Type B pancreatic cell (in vitro differentiated cells): ENCODE measurements at regions not wholly inside any gene's neighbourhood (a gene's known extent, or its start where the extent isn't known, plus 50 kb on each side); places are given as distances from the start of the nearest gene placed in this dataset.

Experiments
- DNase-seq: peaks from one replicate; pipeline ENCODE4 v3.0.0; 2021; ENCODE audit warnings: mixed read lengths; ENCODE audit not compliant: unreplicated experiment; ENCODE audit errors: extremely low spot score
- H3K27ac Mint-ChIP-seq: 2 replicates; pipeline ENCODE4 v1.8.0; 2021; ENCODE audit warnings: mild to moderate bottlenecking, mixed read lengths
- H3K27me3 Mint-ChIP-seq: 2 replicates; pipeline ENCODE4 v1.8.0; 2021; ENCODE audit warnings: mixed read lengths
- H3K36me3 Mint-ChIP-seq: 2 replicates; pipeline ENCODE4 v1.8.0; 2021; ENCODE audit warnings: mixed read lengths
- H3K4me1 Mint-ChIP-seq: one replicate; pipeline ENCODE4 v1.8.0; 2021; ENCODE audit warnings: mixed read lengths; ENCODE audit not compliant: unreplicated experiment
- H3K4me3 Mint-ChIP-seq: 2 replicates; pipeline ENCODE4 v1.8.0; 2021; ENCODE audit warnings: mild to moderate bottlenecking, mixed read lengths
- H3K9me3 Mint-ChIP-seq: 2 replicates; pipeline ENCODE4 v1.8.0; 2021; ENCODE audit warnings: mixed read lengths
- CTCF ChIP-seq: fragments of 200-600 bp; sonication (generic); conservative IDR thresholded peaks from 2 replicates; pipeline ENCODE4 v1.5.0; 2021; ENCODE audit warnings: antibody characterized with exemption, mild to moderate bottlenecking

DNA sequence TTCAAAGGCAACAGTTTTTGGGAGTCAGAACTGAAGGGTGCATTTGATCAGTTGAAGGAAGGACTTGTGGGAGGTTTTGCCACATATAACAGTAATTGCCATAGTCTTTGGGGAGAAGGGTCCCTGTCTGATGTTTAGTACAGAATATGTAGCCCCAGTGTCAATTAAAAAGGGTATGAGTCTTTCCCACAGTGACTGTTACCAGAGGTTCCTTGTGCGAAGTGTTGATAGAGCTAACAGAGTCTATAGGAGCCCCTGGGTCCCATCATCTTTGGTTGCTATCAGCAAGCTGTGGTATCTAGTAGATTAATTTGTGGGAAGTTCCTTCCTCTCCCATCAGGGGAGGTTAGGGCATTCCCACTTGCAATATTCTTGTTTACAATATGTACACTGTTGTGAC lies 329.2 kb downstream of the PTPRU start:
- no peaks in the 10 kb centered on the region for H3K27me3 Mint-ChIP-seq
- no peak for DNase-seq
- peaks cover 14% of the 10 kb centered on the region for H3K9me3 Mint-ChIP-seq
- H3K4me3 Mint-ChIP-seq: no peak overlapping the region
- TF ChIP-seq CTCF: no peak
- H3K4me1 Mint-ChIP-seq: no peaks in the 10 kb centered on the region
- no peak overlapping the region for H3K27ac Mint-ChIP-seq
- H3K36me3 Mint-ChIP-seq: no peaks in the 10 kb centered on the region

DNA sequence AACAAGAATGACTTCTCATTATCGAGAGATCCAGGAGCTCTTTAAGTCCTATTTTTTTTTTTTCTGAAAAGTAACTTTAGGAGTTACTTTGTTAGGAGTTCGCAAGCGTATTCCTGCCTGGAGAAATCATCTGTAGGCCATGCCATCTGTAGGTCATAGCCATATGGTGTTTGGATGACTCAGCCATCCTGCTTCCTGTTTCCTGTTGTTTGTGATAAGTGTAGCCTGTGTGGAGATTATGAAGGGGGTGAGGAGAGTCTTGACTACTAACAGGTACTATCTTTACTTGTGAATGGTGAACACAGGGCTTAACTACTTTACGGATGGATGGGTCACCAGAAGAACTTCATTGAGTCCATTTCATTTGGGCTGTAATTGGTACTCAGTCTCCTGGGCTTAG lies 327.2 kb downstream of the PTPRU start:
- no peak overlapping the region for H3K27ac Mint-ChIP-seq
- no peak for TF ChIP-seq CTCF
- no peak overlapping the region for H3K4me3 Mint-ChIP-seq
- no peaks in the 10 kb centered on the region for H3K4me1 Mint-ChIP-seq
- peaks cover 14% of the 10 kb centered on the region for H3K9me3 Mint-ChIP-seq
- no peak for DNase-seq
- no peaks in the 10 kb centered on the region for H3K36me3 Mint-ChIP-seq
- peaks cover 5% of the 10 kb centered on the region for H3K27me3 Mint-ChIP-seq

- Mint-ChIP-seq H3K4me3 (no peak overlapping the region), H3K27ac (no peak overlapping the region), H3K36me3 (no peaks in the 10 kb centered on the region), H3K4me1 (no peaks in the 10 kb centered on the region), H3K27me3 (peaks cover 6% of the 10 kb centered on the region), H3K9me3 (peaks cover 14% of the 10 kb centered on the region)
- no peak for DNase-seq
- TF ChIP-seq CTCF: no peak
Observed at GRCh38 chr1:29563092-29563491, 326.8 kb downstream of the PTPRU start.

DNA sequence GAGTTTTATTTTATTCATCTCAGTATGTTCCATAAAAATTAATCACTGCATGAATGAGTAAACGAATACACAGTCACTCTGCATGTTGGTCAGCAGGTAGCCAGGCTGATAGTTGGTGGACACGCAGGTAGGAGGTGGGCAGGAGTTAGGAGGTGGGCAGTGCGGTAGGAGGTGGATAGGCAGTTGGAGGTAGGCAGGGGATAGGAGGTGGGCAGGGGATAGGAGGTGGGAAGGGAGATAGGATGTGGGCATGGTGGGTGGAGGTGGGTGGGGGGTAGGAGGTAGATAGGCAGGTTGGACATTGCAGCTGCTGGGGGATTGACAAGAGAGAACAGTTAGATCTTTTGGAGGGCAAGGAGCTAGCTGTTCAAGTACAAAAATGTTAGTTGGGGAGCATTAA lies 322.7 kb downstream of the PTPRU start:
- peaks cover 6% of the 10 kb centered on the region for H3K27me3 Mint-ChIP-seq

DNA sequence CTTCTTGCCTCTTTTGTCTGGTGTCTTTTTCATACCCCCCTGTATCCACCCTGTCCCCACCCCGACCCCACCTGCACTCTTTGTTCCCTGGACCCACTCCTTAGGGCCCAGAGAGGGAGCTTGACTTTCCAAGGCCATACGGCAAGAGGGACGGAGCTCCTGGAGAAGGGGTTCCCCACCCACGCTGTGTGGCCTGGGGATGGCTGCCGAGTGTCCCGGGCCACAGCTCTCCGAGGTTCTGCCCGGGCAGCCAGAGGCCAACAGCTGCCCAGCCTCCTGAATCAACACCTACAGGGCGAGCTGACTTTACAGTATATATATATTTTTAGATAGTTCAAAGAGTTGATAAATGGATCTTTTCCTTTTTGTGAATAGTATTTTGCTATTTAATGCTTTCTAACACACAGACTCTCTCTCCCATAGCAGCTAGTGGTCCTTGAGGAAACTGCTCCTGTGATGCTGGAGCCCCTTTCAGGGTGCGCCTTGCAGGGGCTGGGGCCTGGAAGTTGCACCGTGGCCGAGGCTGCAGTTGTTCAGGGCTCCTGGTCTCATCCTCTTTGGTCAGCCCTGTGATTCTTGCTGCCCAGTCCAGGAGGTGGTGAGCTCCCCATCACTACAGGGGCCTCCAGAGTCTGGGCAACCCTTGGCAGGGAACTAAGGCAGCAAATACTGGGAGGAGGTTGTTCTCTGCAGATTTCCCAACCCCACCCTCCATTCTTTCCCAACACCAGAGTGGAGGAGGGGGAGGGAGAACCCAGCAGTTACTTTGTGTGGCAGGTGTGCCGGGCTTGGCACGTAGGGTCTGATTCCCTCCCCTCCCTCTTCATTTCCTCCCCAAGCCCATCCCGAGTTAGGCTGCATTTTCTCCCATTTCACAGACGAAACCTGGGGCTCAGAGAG lies 321.6 kb downstream of the PTPRU start:
- Mint-ChIP-seq H3K9me3 (peaks cover 5% of the 10 kb centered on the region), H3K36me3 (no peaks in the 10 kb centered on the region), H3K4me1 (no peaks in the 10 kb centered on the region), H3K27ac (no peak overlapping the region), H3K4me3 (no peak overlapping the region), H3K27me3 (peaks cover 6% of the 10 kb centered on the region)
- DNase-seq: no peak
- no peak for TF ChIP-seq CTCF

More for the DNA sequence above, 322.7 kb downstream of the PTPRU start:
- Mint-ChIP-seq H3K9me3 (peaks cover 14% of the 10 kb centered on the region), H3K27ac (no peak overlapping the region), H3K4me1 (no peaks in the 10 kb centered on the region), H3K36me3 (no peaks in the 10 kb centered on the region), H3K4me3 (no peak overlapping the region)
- DNase-seq: no peak
- TF ChIP-seq CTCF: no peak
